Activated CD8-positive, alpha-beta memory T cell treated with anti-CD3 and anti-CD28 coated beads, Interleukin-2, amount 50 U/mL, for 24 hours (primary cell): ENCODE measurements at regions not wholly inside any gene's neighbourhood (a gene's known extent, or its start where the extent isn't known, plus 50 kb on each side); places are given as distances from the start of the nearest gene placed in this dataset.

ENCODE experiments used
- DNase-seq: peaks from one replicate; pipeline ENCODE4 v3.0.0-alpha.2; 2020; ENCODE audit errors: extremely low read depth

- no peak for DNase-seq
Observed at GRCh38 chr5:3825531-3826451, 230.2 kb downstream of the IRX1 start.

- DNase-seq = no peak
Observed at GRCh38 chr5:3827624-3828023, 232.0 kb downstream of the IRX1 start.

DNA sequence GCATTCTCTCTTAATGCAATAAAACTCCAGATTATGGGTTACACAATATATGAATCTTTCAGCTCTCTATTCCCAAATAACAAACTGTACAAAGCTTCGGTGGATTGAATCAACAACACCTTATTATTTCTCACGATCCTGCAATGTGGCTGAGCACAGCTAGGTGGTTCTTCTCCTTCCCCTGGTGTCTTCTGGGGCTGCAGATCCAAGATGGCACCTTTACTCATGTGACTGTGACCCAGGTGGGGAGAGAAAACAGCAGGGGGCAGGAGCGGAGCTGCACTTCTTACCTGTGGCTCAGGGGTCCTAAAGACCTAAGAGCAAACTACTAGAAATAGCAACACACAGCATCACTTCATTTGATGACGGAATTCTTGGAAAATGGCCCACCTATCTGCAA lies 233.1 kb downstream of the IRX1 start:
- DNase-seq = no peak

- no peak for DNase-seq
Observed at GRCh38 chr5:3833566-3833965, 237.9 kb downstream of the IRX1 start.

DNA sequence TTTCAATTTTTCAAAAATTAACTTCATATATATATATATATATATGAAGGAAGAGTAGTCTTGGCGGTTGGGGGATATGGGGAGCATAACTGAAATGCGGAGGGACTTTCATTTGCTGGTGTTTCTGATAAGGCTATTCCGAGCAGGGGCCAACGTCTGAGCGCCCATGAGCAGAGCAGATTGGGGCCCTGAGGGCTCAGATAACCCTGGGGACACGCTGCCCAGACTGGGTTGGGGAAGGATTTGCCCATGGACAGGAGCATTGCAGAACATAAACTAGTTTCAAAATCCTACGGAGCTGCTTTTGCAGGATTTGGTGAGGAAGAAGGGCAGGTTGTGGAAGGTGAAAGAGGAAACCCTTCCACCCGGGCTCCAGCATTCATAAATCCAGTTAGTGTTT lies 240.2 kb downstream of the IRX1 start:
- DNase-seq = no peak

DNA sequence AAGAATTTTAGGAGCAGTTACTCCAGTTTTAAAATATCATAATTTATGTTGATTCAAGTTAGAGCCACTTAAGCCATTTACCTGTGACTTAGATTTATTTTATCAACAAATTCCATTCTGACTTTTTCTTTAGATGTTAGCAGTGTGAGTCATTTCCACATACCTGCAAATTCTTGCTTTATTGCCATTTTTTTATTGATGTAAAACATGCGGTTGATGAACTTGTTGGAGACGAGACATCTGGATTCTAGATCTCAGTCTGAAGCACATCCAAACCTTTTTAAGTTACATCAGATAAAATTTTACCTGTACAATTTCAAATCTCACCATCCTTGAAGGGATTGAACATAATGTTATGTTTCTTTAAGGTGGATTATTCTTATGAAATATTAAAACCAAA lies 240.9 kb downstream of the IRX1 start:
- no peak for DNase-seq

DNA sequence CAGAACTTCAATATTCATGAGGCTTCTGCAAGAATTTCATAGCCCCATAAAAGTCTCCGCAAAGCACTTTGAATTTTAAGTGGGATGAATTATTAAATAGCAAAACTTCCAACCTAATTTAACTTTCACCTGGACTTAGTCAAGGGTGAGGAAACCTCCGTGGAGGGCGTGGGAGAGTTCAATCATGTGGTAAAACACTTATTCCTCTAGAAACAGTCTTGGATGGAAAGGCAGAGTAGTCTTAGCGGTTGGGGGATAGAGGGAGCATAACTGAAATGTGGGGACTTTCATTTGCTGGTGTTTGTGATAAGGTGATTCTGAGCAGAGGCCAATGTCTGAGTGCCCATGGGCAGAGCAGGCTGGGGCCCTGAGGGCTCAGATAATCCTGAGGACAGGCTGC lies 241.9 kb downstream of the IRX1 start:
- DNase-seq = no peak

GRCh38 chr5:3839151-3839550 lies 243.5 kb downstream of the IRX1 start:
- DNase-seq = no peak

GRCh38 chr5:3842591-3842990 lies 247.0 kb downstream of the IRX1 start:
- no peak for DNase-seq

DNA sequence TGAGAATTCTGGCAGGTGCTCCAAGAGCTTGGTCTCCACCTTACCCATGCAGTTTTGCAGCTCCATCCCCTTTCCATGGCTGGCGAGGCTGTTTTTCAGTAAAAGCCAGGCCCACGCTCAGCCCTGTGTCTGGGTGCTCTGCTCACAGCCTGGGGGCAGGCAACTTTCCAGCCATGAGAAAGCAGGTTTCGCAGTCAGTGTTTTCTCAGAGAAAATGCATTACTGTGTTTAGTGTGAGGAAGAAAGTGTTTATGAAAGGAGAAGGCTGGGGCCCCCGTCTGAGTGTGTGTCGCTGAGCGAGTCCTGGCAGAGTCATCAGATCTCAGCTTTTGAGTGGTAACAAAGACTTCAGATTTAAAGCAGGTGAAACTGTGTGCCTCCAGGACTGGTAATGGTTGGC lies 248.1 kb downstream of the IRX1 start:
- DNase-seq = no peak

DNA sequence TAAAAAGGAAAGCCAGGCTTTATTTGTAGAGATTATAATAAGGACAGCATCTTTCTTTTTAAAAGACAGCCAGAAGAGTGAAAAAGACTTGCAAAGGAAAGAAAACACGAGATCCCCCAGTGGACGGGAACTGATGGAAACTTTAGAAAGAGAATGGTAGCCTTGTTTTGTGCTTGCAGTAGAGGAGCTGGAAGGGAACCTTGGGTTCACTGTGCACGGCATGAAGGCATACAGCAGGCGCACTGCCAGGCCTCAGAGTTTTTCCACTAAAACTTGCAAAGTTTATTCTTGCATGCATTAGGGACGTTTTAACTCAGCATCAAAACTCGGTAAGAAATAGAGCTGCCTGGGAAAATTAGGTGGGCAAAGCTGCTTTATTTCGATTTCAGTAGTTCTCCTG lies 248.6 kb downstream of the IRX1 start:
- no peak for DNase-seq

DNA sequence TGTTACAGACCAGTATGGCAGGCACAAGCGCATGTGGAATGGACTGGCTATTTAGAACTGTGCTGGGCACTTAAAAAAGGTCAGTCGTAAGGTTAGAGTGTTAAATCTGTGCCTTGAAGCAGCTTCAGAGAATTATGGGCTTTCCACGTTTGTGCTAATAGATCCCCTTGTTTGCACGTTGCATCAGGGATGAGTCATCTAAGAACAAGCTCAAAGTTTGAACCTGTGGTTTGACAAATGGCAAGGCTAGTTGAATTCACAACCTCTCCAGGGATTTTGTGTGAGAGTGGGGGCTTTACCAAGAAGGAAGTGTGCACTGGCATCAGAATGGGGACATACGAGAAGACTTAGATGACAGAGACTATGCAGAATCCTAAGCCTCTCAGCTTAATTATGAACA lies 249.6 kb downstream of the IRX1 start:
- no peak for DNase-seq

- no peak for DNase-seq
Observed at GRCh38 chr5:3852161-3852916, 256.7 kb downstream of the IRX1 start.

DNA sequence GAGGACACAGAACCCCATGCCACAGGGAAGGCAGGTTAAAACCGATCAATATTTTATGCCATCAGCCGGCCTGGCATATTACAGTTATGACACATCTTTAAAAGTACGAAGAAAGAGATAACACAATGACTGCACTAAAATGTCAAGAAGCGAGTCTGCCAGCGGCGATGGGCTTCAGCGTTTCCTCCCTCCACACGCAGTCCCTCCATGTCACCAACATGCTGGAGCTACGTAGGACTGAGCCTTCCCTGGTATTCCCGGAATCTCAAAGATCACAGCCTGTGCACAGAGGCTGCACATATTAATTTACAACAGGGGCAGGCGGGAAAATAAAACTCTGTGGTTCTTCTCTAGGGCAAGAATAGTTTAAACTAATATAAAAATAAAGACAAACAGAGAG lies 257.7 kb downstream of the IRX1 start:
- no peak for DNase-seq

DNA sequence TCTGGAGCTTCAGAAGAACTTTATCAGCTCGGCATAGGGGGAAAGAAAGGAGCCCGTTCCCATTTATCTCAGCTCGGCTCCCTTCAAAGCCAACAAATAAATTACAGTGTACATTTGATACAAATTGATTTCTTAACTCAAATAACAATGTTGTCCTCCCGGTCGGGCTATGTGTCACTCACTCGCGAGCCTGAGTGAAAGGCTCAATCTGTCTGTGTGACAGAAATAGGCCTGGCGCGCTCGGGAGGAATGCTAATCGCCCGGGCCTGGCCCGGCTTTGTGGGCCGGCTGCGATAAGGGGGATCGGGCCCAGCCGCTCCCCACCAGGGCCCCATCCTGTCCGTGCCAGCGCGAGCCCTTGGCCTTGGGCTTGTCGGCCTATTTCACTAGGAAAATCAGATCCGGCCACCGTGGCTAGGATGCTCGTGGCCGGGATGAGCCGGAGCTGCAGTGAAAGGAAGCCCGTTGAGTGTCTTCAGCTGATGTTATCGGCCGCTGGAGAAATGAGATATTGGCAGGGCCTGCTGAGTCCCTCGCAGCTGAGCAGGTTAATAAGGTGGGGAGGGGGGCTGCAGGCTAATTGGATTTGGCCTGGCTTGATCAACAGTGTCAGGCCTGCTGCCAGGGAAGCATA lies 258.7 kb downstream of the IRX1 start:
- no peak for DNase-seq

DNA sequence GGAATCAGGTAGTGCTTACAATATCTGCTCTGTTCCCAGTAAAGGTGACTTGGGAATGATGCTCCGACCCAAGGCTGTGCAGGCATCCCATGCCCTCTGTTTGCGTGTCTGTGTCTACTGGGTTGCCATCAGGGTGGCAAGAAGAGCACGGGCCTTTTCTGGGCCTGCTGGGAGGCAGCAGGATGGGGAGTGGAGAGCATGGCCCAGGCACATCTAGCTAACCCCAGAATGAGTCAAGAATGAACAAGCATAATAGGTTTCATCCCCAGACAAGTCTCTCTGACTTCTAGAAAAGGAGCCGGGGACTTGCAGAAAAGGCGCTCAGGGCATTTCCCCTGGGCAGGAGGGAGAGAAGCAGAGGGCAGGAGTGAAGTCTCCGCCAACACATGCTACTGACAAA lies 260.4 kb downstream of the IRX1 start:
- DNase-seq = no peak

- DNase-seq = no peak
Observed at GRCh38 chr5:3858524-3858923, 262.9 kb downstream of the IRX1 start.

- no peak for DNase-seq
Observed at GRCh38 chr5:3862906-3863305, 267.3 kb downstream of the IRX1 start.

DNA sequence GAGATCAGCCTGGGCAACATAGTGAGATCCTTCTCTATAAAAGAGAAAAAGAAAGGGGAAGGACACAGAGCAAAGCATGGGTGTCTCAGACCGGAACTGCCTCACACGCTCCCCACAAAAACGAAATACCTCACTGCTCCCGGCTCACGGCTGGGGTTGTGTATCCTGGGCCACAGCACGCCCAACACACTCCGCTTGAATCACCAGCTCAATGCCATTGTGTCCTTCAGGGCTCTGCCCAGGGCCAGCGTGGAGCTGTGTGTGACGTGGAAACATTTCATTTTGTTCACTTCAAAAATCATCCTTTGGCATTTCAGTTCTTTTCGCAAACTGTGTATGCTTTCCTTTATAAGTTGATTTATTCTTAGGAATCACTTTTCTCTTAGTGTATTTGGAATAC lies 279.5 kb downstream of the IRX1 start:
- DNase-seq = no peak

DNA sequence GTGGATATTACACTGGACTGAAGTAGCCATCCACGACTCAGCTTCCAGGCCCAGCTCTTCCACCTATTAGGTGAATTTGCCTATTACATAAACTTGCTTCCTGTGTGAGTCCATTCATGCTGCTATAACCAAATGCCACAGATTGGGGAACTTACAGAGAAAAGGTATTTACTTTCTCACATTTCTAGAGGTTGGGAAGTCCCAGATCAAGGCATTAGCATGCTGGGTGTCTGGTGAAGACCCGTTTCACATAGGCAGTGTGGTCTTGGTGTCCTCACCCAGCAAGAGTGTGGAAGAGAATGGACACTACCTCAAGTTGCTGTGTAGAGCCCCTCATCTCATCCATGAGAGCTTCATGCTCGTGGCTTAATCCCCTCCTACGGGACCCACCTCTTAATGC lies 282.6 kb downstream of the IRX1 start:
- DNase-seq = no peak

DNA sequence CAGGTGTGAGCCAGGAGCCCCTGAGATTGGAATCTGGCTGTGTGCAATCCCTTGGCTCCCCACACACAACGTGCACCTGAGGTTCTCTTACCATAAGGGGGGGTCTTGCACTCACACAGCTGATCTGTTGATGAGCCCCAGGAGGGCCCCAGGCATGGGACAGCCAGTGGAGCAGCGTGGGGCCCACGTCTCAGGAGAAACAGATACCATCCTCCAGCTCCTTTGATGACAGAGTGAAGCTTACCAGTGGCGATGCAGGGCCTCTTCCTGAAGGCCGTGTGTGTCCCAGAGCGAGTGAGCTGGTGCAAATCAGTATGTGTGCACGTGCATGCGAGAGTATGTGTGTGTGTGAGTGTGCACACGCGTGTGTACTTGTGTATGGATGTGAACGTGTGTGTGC lies 287.4 kb downstream of the IRX1 start:
- no peak for DNase-seq

DNA sequence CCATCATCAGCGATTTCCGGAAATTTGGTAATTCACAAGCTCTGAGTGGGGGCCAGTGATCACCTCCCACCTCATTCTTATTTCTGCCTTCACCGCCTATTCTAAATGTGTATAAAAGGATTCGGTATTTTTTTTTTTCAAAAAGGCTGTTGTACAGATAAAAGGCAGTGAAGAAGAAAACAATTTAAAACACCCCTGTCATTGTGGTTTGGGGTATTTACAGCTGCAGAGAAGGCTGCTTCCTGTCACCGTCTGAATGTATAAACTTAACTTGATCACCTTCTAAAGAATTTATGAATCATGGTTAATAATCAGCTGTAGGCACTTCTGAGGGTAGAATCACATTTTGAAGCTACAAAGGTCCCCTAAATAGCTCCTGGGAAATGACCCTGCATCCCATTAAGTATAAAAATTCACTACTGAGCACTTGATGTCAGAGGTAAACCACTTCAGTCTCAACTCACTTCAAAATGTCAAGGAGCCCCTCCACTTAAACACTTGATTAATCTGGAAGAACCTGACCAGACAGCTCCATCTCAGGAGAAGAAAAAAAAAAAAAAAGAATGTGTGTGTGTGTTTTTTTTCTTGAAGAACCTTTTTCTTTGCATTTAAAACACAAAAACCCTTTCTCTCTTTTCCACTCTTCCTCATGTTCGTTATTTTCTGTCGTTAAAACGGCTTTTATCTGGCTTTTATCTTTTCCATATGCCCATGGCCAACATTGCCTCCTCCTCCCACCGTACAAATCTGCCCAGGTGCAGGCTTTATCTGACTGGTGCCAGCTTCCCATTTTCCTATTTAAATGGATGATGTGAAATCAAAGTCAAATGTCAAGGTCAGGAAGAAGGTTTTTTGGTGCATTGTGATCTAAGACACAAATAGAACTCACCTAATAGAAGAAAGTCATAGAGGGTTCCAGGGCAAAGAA lies 291.2 kb downstream of the IRX1 start:
- no peak for DNase-seq
